Prostate gland (tissue), 2 donors: ENCODE measurements at regions not wholly inside any gene's neighbourhood (a gene's known extent, or its start where the extent isn't known, plus 50 kb on each side); places are given as distances from the start of the nearest gene placed in this dataset.

Source experiments
- POLR2A ChIP-seq: fragments of 450-650 bp; IDR thresholded peaks from one replicate; pipeline ENCODE4 v1.6.1; 2016; ENCODE audit warnings: antibody characterized with exemption, mild to moderate bottlenecking
- TF ChIP-seq, protein P1 (sequence below), 4 experiments: fragments of 200-600 bp in 2 of 4; fragments of 450-650 bp in 2 of 4; sonication (generic) in 2 of 4; IDR thresholded peaks; 1 replicate in 3 of 4; 2 replicates in 1 of 4; pipeline ENCODE4 v1.5.1; 2016 to 2019; ENCODE audit warnings: antibody characterized with exemption in 4 of 4, mild to moderate bottlenecking in 2 of 4, moderate library complexity in 2 of 4

- TF ChIP-seq, protein P1, sequence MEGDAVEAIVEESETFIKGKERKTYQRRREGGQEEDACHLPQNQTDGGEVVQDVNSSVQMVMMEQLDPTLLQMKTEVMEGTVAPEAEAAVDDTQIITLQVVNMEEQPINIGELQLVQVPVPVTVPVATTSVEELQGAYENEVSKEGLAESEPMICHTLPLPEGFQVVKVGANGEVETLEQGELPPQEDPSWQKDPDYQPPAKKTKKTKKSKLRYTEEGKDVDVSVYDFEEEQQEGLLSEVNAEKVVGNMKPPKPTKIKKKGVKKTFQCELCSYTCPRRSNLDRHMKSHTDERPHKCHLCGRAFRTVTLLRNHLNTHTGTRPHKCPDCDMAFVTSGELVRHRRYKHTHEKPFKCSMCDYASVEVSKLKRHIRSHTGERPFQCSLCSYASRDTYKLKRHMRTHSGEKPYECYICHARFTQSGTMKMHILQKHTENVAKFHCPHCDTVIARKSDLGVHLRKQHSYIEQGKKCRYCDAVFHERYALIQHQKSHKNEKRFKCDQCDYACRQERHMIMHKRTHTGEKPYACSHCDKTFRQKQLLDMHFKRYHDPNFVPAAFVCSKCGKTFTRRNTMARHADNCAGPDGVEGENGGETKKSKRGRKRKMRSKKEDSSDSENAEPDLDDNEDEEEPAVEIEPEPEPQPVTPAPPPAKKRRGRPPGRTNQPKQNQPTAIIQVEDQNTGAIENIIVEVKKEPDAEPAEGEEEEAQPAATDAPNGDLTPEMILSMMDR (IDR thresholded peaks at IDR 0.05) = no peak
- no peak for TF ChIP-seq POLR2A
These were observed 198.2 kb upstream of the MCTP2 start for GRCh38 chr15:94033014-94033682.
